CD14-positive monocyte (primary cell): ENCODE measurements at regions not wholly inside any gene's neighbourhood (a gene's known extent, or its start where the extent isn't known, plus 50 kb on each side); places are given as distances from the start of the nearest gene placed in this dataset.

Experiments used
- DNase-seq, 3 donors: peaks; one replicate each; pipeline ENCODE4 v3.0.0-alpha.2; 2011 to 2022
- H2AFZ ChIP-seq: 2 replicates; pipeline ENCODE4 v1.6.0; 2012; ENCODE audit warnings: mild to moderate bottlenecking, low read depth, low read length, inconsistent platforms; ENCODE audit not compliant: insufficient read depth, poor library complexity, severe bottlenecking
- H3K27ac ChIP-seq, 2 donors: 1 replicate in 1 of 2; 2 replicates in 1 of 2; pipeline ENCODE4 v1.5.1; 2012 to 2013; ENCODE audit warnings: low read length in 2 of 2, control low read depth in 1 of 2, inconsistent platforms in 1 of 2, low read depth in 1 of 2, mild to moderate bottlenecking in 1 of 2
- H3K27me3 ChIP-seq, 2 donors: one replicate each; pipeline versions ENCODE4 v1.6.0 to v1.6.1; 2011 to 2013; ENCODE audit warnings: low read length in 2 of 2; ENCODE audit not compliant: control insufficient read depth in 2 of 2, insufficient read depth in 2 of 2
- H3K36me3 ChIP-seq, 2 donors: replicated peaks in 1 of 2; 1 replicate in 1 of 2; 2 replicates in 1 of 2; pipeline versions ENCODE4 v1.5.1 to v1.6.1; 2012 to 2013; ENCODE audit warnings: low read length in 2 of 2, control low read depth in 1 of 2, inconsistent platforms in 1 of 2, mild to moderate bottlenecking in 1 of 2; ENCODE audit not compliant: insufficient read depth in 2 of 2, control insufficient read depth in 1 of 2
- H3K4me1 ChIP-seq, 2 donors: 1 replicate in 1 of 2; 2 replicates in 1 of 2; pipeline versions ENCODE4 v1.5.1 to v1.6.1; 2012 to 2013; ENCODE audit warnings: low read length in 2 of 2, control low read depth in 1 of 2, inconsistent platforms in 1 of 2, mild to moderate bottlenecking in 1 of 2, moderate library complexity in 1 of 2; ENCODE audit not compliant: insufficient read depth in 2 of 2, control insufficient read depth in 1 of 2
- H3K4me2 ChIP-seq: replicated peaks from 2 replicates; pipeline ENCODE3; 2012; ENCODE audit warnings: low read length, moderate library complexity, mild to moderate bottlenecking; ENCODE audit not compliant: poor library complexity, severe bottlenecking; ENCODE audit errors: extremely low read depth
- H3K4me3 ChIP-seq, 3 experiments: fragments of 200-600 bp in 1 of 3; sonication (generic) in 1 of 3; replicated peaks in 1 of 3; 1 replicate in 2 of 3; 2 replicates in 1 of 3; pipeline ENCODE4 v1.5.1; 2011 to 2013; ENCODE audit warnings: low read length in 3 of 3, mild to moderate bottlenecking in 3 of 3, control low read depth in 2 of 3, low read depth in 2 of 3, inconsistent platforms in 1 of 3, moderate library complexity in 1 of 3
- H3K79me2 ChIP-seq: 2 replicates; pipeline ENCODE4 v1.6.0; 2012; ENCODE audit warnings: mild to moderate bottlenecking, control low read depth, inconsistent platforms, low read length, moderate library complexity; ENCODE audit not compliant: insufficient read depth
- H3K9ac ChIP-seq: 2 replicates; pipeline ENCODE4 v1.6.0; 2017; ENCODE audit warnings: low read length, mild to moderate bottlenecking; ENCODE audit not compliant: insufficient read depth, poor library complexity, severe bottlenecking
- H3K9me3 ChIP-seq, 2 donors: replicated peaks in 1 of 2; 1 replicate in 1 of 2; 2 replicates in 1 of 2; pipeline versions ENCODE4 v1.5.1 to v1.6.1; 2012 to 2013; ENCODE audit warnings: low read length in 2 of 2, control low read depth in 1 of 2; ENCODE audit not compliant: control insufficient read depth in 1 of 2, insufficient read depth in 1 of 2
- H4K20me1 ChIP-seq: 2 replicates; pipeline ENCODE4 v1.6.0; 2012; ENCODE audit warnings: mild to moderate bottlenecking, low read length, control low read depth, moderate library complexity; ENCODE audit not compliant: insufficient read depth
- H3K27ac Mint-ChIP-seq, 7 donors: one replicate each; pipeline ENCODE4 v1.8.0; 2020; ENCODE audit warnings: mild to moderate bottlenecking in 7 of 7, mixed read lengths in 7 of 7, moderate library complexity in 6 of 7, inconsistent platforms in 2 of 7
- H3K27me3 Mint-ChIP-seq, 3 donors: one replicate each; pipeline ENCODE4 v1.8.0; 2021 to 2022; ENCODE audit warnings: low read depth in 3 of 3, mild to moderate bottlenecking in 3 of 3, mixed read lengths in 3 of 3, moderate library complexity in 3 of 3, inconsistent platforms in 1 of 3
- H3K36me3 Mint-ChIP-seq, 2 donors: one replicate each; pipeline ENCODE4 v1.8.0; 2020; ENCODE audit warnings: mixed read lengths in 2 of 2, inconsistent platforms in 1 of 2, mild to moderate bottlenecking in 1 of 2
- H3K4me1 Mint-ChIP-seq: one replicate; pipeline ENCODE4 v1.8.0; 2020; ENCODE audit warnings: mild to moderate bottlenecking, mixed read lengths
- H3K4me3 Mint-ChIP-seq, 2 donors: one replicate each; pipeline ENCODE4 v1.8.0; 2020; ENCODE audit warnings: mild to moderate bottlenecking in 2 of 2, mixed read lengths in 2 of 2, moderate library complexity in 1 of 2
- H3K9me3 Mint-ChIP-seq, 7 donors: one replicate each; pipeline ENCODE4 v1.8.0; 2020 to 2022; ENCODE audit warnings: mixed read lengths in 7 of 7, mild to moderate bottlenecking in 6 of 7, moderate library complexity in 6 of 7, inconsistent platforms in 2 of 7
- CTCF ChIP-seq: fragments of 200-600 bp; IDR thresholded peaks from one replicate; pipeline ENCODE4 v1.8.0; 2022; ENCODE audit warnings: antibody characterized with exemption, mild to moderate bottlenecking
- WGBS: methylation state at CpG from one replicate; pipeline ENCODE4 v1.1.5; 2013; ENCODE audit warnings: missing lambda C conversion rate; ENCODE audit not compliant: insufficient coverage; 5-methylcytosine and 5-hydroxymethylcytosine counted together
- intact Hi-C, 2 donors: fragments of 100-400 bp; cut with micrococcal nuclease; formaldehyde crosslinking; loops; one replicate each; pipeline versions ENCODE4 v1.15.0 to v1.15.1; 2023

DNA sequence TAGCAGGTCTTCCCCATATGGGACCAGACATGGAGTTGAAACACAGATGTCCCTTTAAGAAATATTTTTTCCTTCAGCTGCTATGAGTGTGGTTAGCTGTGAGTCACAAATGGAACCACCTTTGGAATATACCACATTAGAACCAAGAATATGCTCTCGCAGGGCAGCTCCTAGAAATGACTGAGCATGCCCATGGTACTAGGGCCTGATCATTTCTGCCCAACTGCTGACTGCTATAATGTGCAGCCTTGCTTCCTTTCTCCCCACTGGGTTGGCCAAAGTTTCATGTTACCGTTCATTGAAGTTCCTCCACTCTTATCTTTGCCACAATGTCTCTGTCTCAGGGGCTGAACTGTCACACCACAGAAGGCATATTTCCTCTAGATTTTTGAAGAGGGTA is 1074.6 kb downstream of the FLRT2 start:
- no peak for TF ChIP-seq CTCF
- Histone ChIP-seq H3K79me2 (no peaks in the 10 kb centered on the region), H3K27me3 (no peaks in the 10 kb centered on the region), H3K4me2 (no peak overlapping the region), H3K4me1 (no peaks in the 10 kb centered on the region), H3K27ac (no peak overlapping the region), H4K20me1 (no peaks in the 10 kb centered on the region), H3K9me3 (no peaks in the 10 kb centered on the region), H3K9ac (no peak overlapping the region), H3K36me3 (no peaks in the 10 kb centered on the region), H2AFZ (no peak overlapping the region), H3K4me3 (no peak overlapping the region)
- no peak overlapping the region for H3K4me3 Mint-ChIP-seq
- H3K9me3 Mint-ChIP-seq, result peaks cover 0 to 5% (median 3%) of the 10 kb centered on the region in 7 donors
- no peak for DNase-seq
- no peaks in the 10 kb centered on the region for H3K36me3 Mint-ChIP-seq
- no peaks in the 10 kb centered on the region for H3K4me1 Mint-ChIP-seq
- H3K27me3 Mint-ChIP-seq, result no peaks in the 10 kb centered on the region
- 88% methylated on average over 1 of the region's 2 CpGs for WGBS
- H3K27ac Mint-ChIP-seq, result no peak overlapping the region
- intact Hi-C loops, result no loop called here

- no peak for TF ChIP-seq CTCF
- Histone ChIP-seq H2AFZ (no peak overlapping the region), H4K20me1 (no peaks in the 10 kb centered on the region), H3K4me3 (no peak overlapping the region), H3K4me2 (no peak overlapping the region), H3K79me2 (no peaks in the 10 kb centered on the region), H3K27me3 (no peaks in the 10 kb centered on the region), H3K4me1 (no peaks in the 10 kb centered on the region), H3K9me3 (no peaks in the 10 kb centered on the region), H3K27ac (no peak overlapping the region), H3K9ac (no peak overlapping the region), H3K36me3 (no peaks in the 10 kb centered on the region)
- no peak for DNase-seq
- Mint-ChIP-seq H3K27ac (no peak overlapping the region), H3K9me3 (peaks cover 0 to 6% (median 2%) of the 10 kb centered on the region in 7 donors), H3K4me1 (no peaks in the 10 kb centered on the region), H3K36me3 (no peaks in the 10 kb centered on the region), H3K27me3 (no peaks in the 10 kb centered on the region), H3K4me3 (no peak overlapping the region)
- WGBS, result no CpG with 5 or more reads among the region's 3 CpGs
- intact Hi-C loops, result no loop called here
Measured at GRCh38 chr14:86602263-86602662, 1072.3 kb downstream of the FLRT2 start.
